Spleen (tissue), 7 donors: ENCODE measurements at regions not wholly inside any gene's neighbourhood (a gene's known extent, or its start where the extent isn't known, plus 50 kb on each side); places are given as distances from the start of the nearest gene placed in this dataset.

Experiments
- CTCF ChIP-seq, 11 experiments: fragments of 200-600 bp in 7 of 11; fragments of 450-650 bp in 4 of 11; sonication (generic) in 4 of 11; IDR thresholded peaks in 8 of 11; conservative IDR thresholded peaks in 3 of 11; 1 replicate in 7 of 11; 2 replicates in 4 of 11; pipeline versions ENCODE4 v1.4.0 to v1.8.0; 2016 to 2021; ENCODE audit warnings: antibody characterized with exemption in 11 of 11, inconsistent platforms in 4 of 11, mild to moderate bottlenecking in 1 of 11
- POLR2A ChIP-seq, 3 donors: fragments of 450-650 bp; IDR thresholded peaks; one replicate each; pipeline ENCODE4 v1.5.1; 2017; ENCODE audit warnings: antibody characterized with exemption in 3 of 3, mild to moderate bottlenecking in 1 of 3
- donor health status: DM: no; HTN: no; CAD: no; lungs with moderate emphysema.
- donor health status: DM: no; HTN: no; CAD: no.
- donor health status: DM: no; HTN: no; CAD: no.

- TF ChIP-seq CTCF (IDR thresholded peaks at IDR 0.05 in 8 of 11, conservative IDR thresholded peaks at IDR 0.05 in 3 of 11) = no peak
- TF ChIP-seq POLR2A (IDR thresholded peaks at IDR 0.05) = no peak
Observed at GRCh38 chr7:79964463-79964862, 170.2 kb upstream of the GNAI1 start.
